ENCODE measurements at regions not wholly inside any gene's neighbourhood (a gene's known extent, or its start where the extent isn't known, plus 50 kb on each side); places are given as distances from the start of the nearest gene placed in this dataset.

DNA sequence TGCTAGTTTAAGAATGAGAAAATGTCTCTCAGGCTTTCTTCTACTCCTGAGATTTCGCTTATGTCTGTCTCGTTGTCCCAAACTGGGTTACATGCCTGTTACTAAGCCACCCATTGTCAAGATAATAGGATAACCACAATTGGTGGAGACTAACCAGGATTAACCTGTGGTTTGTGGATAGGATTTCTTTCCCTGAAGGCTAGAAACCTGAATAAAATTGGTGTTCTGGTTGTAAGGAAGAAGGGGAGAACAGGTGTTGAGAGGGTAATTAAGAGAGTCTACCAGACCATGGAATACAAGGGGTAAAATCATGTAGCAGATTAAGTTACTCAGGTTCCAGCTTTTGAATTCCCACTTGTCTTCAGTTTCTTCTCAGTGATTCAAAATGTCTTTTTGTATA is 225.4 kb downstream of the CPE start:
- Histone ChIP-seq H3K9me3 (ENCODE audit: low read depth, low read length, poor library complexity, severe bottlenecking) (no peaks in the 10 kb centered on the region), H3K4me3 (ENCODE audit: low read depth, low read length, poor library complexity, severe bottlenecking) (no peak overlapping the region), H3K4me1 (ENCODE audit: insufficient read depth, low read length, poor library complexity, severe bottlenecking) (peaks cover 11% of the 10 kb centered on the region), H3K27ac (ENCODE audit: low read depth, low read length, poor library complexity, severe bottlenecking) (no peak overlapping the region), H3K27me3 (replicated peaks; ENCODE audit: insufficient read depth, low read depth, low read length, poor library complexity) (no peaks in the 10 kb centered on the region), H3K36me3 (ENCODE audit: insufficient read depth, low read length, poor library complexity, severe bottlenecking) (no peaks in the 10 kb centered on the region)
- intact Hi-C loops (cut with micrococcal nuclease; ENCODE audit: unreplicated experiment) = no loop called here
- DNase-seq (ENCODE audit: low spot score) = no peak
- ChIA-PET POLR2A (ENCODE audit: low non-redundant PET) (no interaction called here), CTCF (no interaction called here)
- TF ChIP-seq, protein P1, sequence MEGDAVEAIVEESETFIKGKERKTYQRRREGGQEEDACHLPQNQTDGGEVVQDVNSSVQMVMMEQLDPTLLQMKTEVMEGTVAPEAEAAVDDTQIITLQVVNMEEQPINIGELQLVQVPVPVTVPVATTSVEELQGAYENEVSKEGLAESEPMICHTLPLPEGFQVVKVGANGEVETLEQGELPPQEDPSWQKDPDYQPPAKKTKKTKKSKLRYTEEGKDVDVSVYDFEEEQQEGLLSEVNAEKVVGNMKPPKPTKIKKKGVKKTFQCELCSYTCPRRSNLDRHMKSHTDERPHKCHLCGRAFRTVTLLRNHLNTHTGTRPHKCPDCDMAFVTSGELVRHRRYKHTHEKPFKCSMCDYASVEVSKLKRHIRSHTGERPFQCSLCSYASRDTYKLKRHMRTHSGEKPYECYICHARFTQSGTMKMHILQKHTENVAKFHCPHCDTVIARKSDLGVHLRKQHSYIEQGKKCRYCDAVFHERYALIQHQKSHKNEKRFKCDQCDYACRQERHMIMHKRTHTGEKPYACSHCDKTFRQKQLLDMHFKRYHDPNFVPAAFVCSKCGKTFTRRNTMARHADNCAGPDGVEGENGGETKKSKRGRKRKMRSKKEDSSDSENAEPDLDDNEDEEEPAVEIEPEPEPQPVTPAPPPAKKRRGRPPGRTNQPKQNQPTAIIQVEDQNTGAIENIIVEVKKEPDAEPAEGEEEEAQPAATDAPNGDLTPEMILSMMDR (conservative IDR thresholded peaks at IDR 0.05; ENCODE audit: low read depth, low read length) = no peak
- TF ChIP-seq EZH2 (IDR thresholded peaks at IDR 0.05; ENCODE audit: borderline replicate concordance, low read depth, low read length, poor library complexity, severe bottlenecking) = no peak
- BruUV-seq (replicated peaks) = no TSS peak

GRCh38 chr4:165605811-165606210 is 227.0 kb downstream of the CPE start:
- CTCF ChIA-PET = no interaction called here
- no TSS peak for BruUV-seq (replicated peaks)
- DNase-seq (ENCODE audit: low spot score) = no peak
- Histone ChIP-seq H3K27ac (ENCODE audit: low read depth, low read length, poor library complexity, severe bottlenecking) (no peak overlapping the region), H3K4me1 (ENCODE audit: insufficient read depth, low read length, poor library complexity, severe bottlenecking) (peaks cover 11% of the 10 kb centered on the region), H3K9me3 (ENCODE audit: low read depth, low read length, poor library complexity, severe bottlenecking) (no peaks in the 10 kb centered on the region), H3K4me3 (ENCODE audit: low read depth, low read length, poor library complexity, severe bottlenecking) (no peak overlapping the region), H3K36me3 (ENCODE audit: insufficient read depth, low read length, poor library complexity, severe bottlenecking) (no peaks in the 10 kb centered on the region), H3K27me3 (replicated peaks; ENCODE audit: insufficient read depth, low read depth, low read length, poor library complexity) (no peaks in the 10 kb centered on the region)
- TF ChIP-seq, protein P1 (conservative IDR thresholded peaks at IDR 0.05; ENCODE audit: low read depth, low read length) = no peak
- TF ChIP-seq EZH2 (IDR thresholded peaks at IDR 0.05; ENCODE audit: borderline replicate concordance, low read depth, low read length, poor library complexity, severe bottlenecking) = no peak
- intact Hi-C loops (cut with micrococcal nuclease; ENCODE audit: unreplicated experiment) = no loop called here
- POLR2A ChIA-PET (ENCODE audit: low non-redundant PET) = no interaction called here

GRCh38 chr4:165606465-165607205 is 227.8 kb downstream of the CPE start:
- TF ChIP-seq EZH2 (IDR thresholded peaks at IDR 0.05; ENCODE audit: borderline replicate concordance, low read depth, low read length, poor library complexity, severe bottlenecking) = no peak
- TF ChIP-seq, protein P1 (conservative IDR thresholded peaks at IDR 0.05; ENCODE audit: low read depth, low read length) = no peak
- peaks cover 6% of the 10 kb centered on the region for H3K4me1 ChIP-seq (ENCODE audit: insufficient read depth, low read length, poor library complexity, severe bottlenecking)
- no peak overlapping the region for H3K27ac ChIP-seq (ENCODE audit: low read depth, low read length, poor library complexity, severe bottlenecking)
- no peaks in the 10 kb centered on the region for H3K27me3 ChIP-seq (replicated peaks; ENCODE audit: insufficient read depth, low read depth, low read length, poor library complexity)
- no peaks in the 10 kb centered on the region for H3K9me3 ChIP-seq (ENCODE audit: low read depth, low read length, poor library complexity, severe bottlenecking)
- POLR2A ChIA-PET (ENCODE audit: low non-redundant PET) = no interaction called here
- BruUV-seq (replicated peaks) = no TSS peak
- CTCF ChIA-PET = no interaction called here
- no peak overlapping the region for H3K4me3 ChIP-seq (ENCODE audit: low read depth, low read length, poor library complexity, severe bottlenecking)
- intact Hi-C loops (cut with micrococcal nuclease; ENCODE audit: unreplicated experiment) = no loop called here
- no peaks in the 10 kb centered on the region for H3K36me3 ChIP-seq (ENCODE audit: insufficient read depth, low read length, poor library complexity, severe bottlenecking)
- DNase-seq (ENCODE audit: low spot score) = no peak

Measured in A673 (cell line).